ENCODE measurements at regions not wholly inside any gene's neighbourhood (a gene's known extent, or its start where the extent isn't known, plus 50 kb on each side); places are given as distances from the start of the nearest gene placed in this dataset.
A peak's percentile ranks its signal among the peaks of the same experiment; 100 is the strongest.

- CTCF ChIA-PET: interaction anchor here (1.3 to 1.8 kb wide), 2 partner anchors 15 to 274 kb away, joined by 3 to 4 read pairs; no protein-coding TSS in a partner anchor
- peaks cover 8% of the 10 kb centered on the region for H3K9me3 Mint-ChIP-seq (ENCODE audit: low read depth)
- POLR2A ChIA-PET: no interaction called here
- peak; percentile 36 for ATAC-seq
- no peak overlapping the region for H3K4me3 Mint-ChIP-seq
- no peak overlapping the region for H3K27ac Mint-ChIP-seq
- peaks cover 5% of the 10 kb centered on the region for H3K4me1 Mint-ChIP-seq
- H3K36me3 Mint-ChIP-seq (ENCODE audit: low read depth): no peaks in the 10 kb centered on the region
- H3K27me3 Mint-ChIP-seq: no peaks in the 10 kb centered on the region
- intact Hi-C loops (cut with DNase I, micrococcal nuclease): no loop called here
- DNase-seq: no peak
These were observed 75.3 kb upstream of the RPH3AL start for GRCh38 chr17:427891-428290.

DNA sequence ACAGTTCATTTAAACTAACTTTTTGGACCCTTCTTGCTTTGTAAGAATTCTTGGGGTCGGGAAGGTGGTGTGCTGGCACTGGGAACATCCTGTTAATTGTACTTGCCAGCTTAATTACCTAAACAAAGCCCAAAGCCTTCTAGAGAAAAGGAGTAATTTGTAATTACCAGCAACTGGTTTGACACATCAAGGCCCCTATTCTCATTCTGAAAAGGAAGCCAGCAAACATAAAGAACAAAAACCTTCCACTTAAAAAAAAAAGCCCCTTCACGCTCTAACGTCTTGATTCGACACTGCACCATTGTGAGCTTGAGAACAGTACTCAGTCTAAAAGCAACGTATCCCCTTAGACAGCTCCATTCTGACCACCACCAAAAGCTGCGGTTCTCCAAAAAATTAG, 74.7 kb upstream of the RPH3AL start:
- Mint-ChIP-seq H3K27me3 (no peaks in the 10 kb centered on the region), H3K9me3 (ENCODE audit: low read depth) (peaks cover 8% of the 10 kb centered on the region), H3K4me1 (peaks cover 5% of the 10 kb centered on the region), H3K4me3 (no peak overlapping the region), H3K27ac (no peak overlapping the region), H3K36me3 (ENCODE audit: low read depth) (no peaks in the 10 kb centered on the region)
- intact Hi-C loops (cut with DNase I, micrococcal nuclease): no loop called here
- DNase-seq: no peak
- peak; percentile 51 for ATAC-seq
- ChIA-PET CTCF (interaction anchor here (0.7 to 1.8 kb wide), 4 partner anchors 10 to 275 kb away, joined by 3 to 6 read pairs (median 4); partner anchors contain the start of gene RFLNB), POLR2A (no interaction called here)

- intact Hi-C loops (cut with DNase I, micrococcal nuclease): no loop called here
- ATAC-seq (no peak), DNase-seq (no peak)
- Mint-ChIP-seq H3K36me3 (ENCODE audit: low read depth) (no peaks in the 10 kb centered on the region), H3K9me3 (ENCODE audit: low read depth) (no peaks in the 10 kb centered on the region), H3K27me3 (no peaks in the 10 kb centered on the region), H3K27ac (no peak overlapping the region), H3K4me1 (peaks cover 31% of the 10 kb centered on the region), H3K4me3 (no peak overlapping the region)
- CTCF ChIA-PET: interaction anchor here (0.6 kb wide), 1 partner anchor 10 kb away, joined by 3 read pairs; no protein-coding TSS in a partner anchor
- POLR2A ChIA-PET: no interaction called here
These were observed 69.8 kb upstream of the RPH3AL start for GRCh38 chr17:422196-422930.

- POLR2A ChIA-PET: no interaction called here
- Mint-ChIP-seq H3K27ac (no peak overlapping the region), H3K4me1 (peaks cover 47% of the 10 kb centered on the region), H3K36me3 (ENCODE audit: low read depth) (peaks cover 3% of the 10 kb centered on the region), H3K27me3 (no peaks in the 10 kb centered on the region), H3K4me3 (no peak overlapping the region), H3K9me3 (ENCODE audit: low read depth) (no peaks in the 10 kb centered on the region)
- DNase-seq: no peak
- intact Hi-C loops (cut with DNase I, micrococcal nuclease): no loop called here
- CTCF ChIA-PET: no interaction called here
- no peak for ATAC-seq
These were observed 68.0 kb upstream of the RPH3AL start for GRCh38 chr17:420479-421175.

DNA sequence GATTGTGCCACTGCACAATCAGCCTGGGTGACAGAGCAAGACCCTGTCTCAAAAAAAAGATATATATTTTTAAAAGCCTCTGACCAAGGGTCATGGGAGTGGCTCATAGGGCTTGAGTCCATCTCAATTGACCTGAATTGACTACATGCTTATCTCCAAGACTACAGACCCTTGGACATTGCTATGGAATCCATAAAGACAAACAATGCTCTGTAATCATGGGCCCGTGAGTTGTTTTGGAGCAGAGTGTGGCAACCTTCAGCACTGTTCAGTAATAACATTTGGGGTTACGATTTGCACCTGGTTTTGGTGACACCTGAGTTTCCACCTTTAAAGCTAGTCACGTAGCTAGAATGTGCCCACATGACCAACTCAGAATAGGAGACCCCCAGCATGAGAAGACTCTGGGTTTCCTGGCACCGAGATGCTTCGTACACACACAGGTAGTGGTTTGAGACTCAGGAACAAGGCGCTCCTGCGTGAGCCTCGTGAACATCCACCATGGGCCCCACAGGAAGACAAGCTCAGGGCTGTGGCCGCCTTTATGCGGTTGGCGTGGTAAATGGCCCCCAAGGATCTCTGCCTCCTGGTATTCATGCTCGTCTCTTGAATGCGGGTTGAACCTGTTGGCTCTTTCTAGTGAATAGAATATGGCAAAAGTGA, 66.6 kb upstream of the RPH3AL start:
- Mint-ChIP-seq H3K9me3 (ENCODE audit: low read depth) (no peaks in the 10 kb centered on the region), H3K27ac (peak overlapping the region; percentile 26), H3K4me3 (no peak overlapping the region), H3K36me3 (ENCODE audit: low read depth) (peaks cover 16% of the 10 kb centered on the region), H3K27me3 (no peaks in the 10 kb centered on the region), H3K4me1 (peaks cover 62% of the 10 kb centered on the region)
- ATAC-seq (no peak), DNase-seq (peak; percentile 64)
- intact Hi-C loops (cut with DNase I, micrococcal nuclease): no loop called here
- CTCF ChIA-PET: interaction anchor here (0.5 to 0.8 kb wide), 2 partner anchors 13 to 281 kb away, joined by 3 to 5 read pairs; no protein-coding TSS in a partner anchor
- POLR2A ChIA-PET: interaction anchor here (0.6 kb wide), 1 partner anchor 72 kb away, joined by 3 read pairs; no protein-coding TSS in a partner anchor

DNA sequence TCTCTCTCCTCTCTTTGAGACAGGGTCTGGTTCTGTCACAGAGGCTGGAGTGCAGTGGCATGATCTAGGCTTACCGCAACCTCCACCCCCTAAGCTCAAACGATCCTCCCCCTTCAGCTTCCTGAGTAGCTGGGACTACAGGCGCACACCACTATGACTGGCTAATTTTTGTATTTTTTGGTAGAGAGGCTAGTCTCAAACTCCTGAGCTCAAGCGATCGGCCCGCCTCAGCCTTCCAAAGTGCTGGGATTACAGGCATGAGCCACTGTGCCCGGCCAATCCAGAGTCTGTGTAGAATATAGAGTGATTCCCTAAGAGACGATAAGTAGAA, 65.8 kb upstream of the RPH3AL start:
- peaks cover 20% of the 10 kb centered on the region for H3K36me3 Mint-ChIP-seq (ENCODE audit: low read depth)

GRCh38 chr17:417691-418420, 65.2 kb upstream of the RPH3AL start:
- intact Hi-C loops (cut with DNase I, micrococcal nuclease): no loop called here
- peaks cover 24% of the 10 kb centered on the region for H3K36me3 Mint-ChIP-seq (ENCODE audit: low read depth)
- DNase-seq: no peak
- ChIA-PET CTCF (interaction anchor here (0.9 kb wide), 1 partner anchor 9 kb away, joined by 4 read pairs; no protein-coding TSS in a partner anchor), POLR2A (interaction anchor here (0.7 kb wide), 1 partner anchor 1144 kb away, joined by 3 read pairs; the partner anchor contains the start of gene PITPNA)
- no peaks in the 10 kb centered on the region for H3K27me3 Mint-ChIP-seq
- peak overlapping the region; percentile 100 for H3K27ac Mint-ChIP-seq
- H3K4me1 Mint-ChIP-seq: peaks cover 70% of the 10 kb centered on the region
- peak overlapping the region; percentile 24 for H3K4me3 Mint-ChIP-seq
- no peaks in the 10 kb centered on the region for H3K9me3 Mint-ChIP-seq (ENCODE audit: low read depth)
- ATAC-seq: no peak

More for the DNA sequence above, 65.8 kb upstream of the RPH3AL start:
- Mint-ChIP-seq H3K9me3 (ENCODE audit: low read depth) (no peaks in the 10 kb centered on the region), H3K4me3 (peak overlapping the region; percentile 24), H3K4me1 (peaks cover 66% of the 10 kb centered on the region), H3K27me3 (no peaks in the 10 kb centered on the region), H3K27ac (peak overlapping the region; percentile 100)
- CTCF ChIA-PET: no interaction called here
- ATAC-seq: peak; percentile 68
- intact Hi-C loops (cut with DNase I, micrococcal nuclease): no loop called here
- peak; percentile 73 for DNase-seq
- POLR2A ChIA-PET: no interaction called here

- ATAC-seq: peak; percentile 69
- Mint-ChIP-seq H3K27me3 (no peaks in the 10 kb centered on the region), H3K4me1 (peaks cover 83% of the 10 kb centered on the region), H3K36me3 (ENCODE audit: low read depth) (peaks cover 26% of the 10 kb centered on the region), H3K4me3 (peak overlapping the region; percentile 70), H3K27ac (peak overlapping the region; percentile 100), H3K9me3 (ENCODE audit: low read depth) (no peaks in the 10 kb centered on the region)
- intact Hi-C loops (cut with DNase I, micrococcal nuclease): no loop called here
- peak; percentile 72 for DNase-seq
- ChIA-PET POLR2A (interaction anchor here (0.5 to 1.0 kb wide), 4 partner anchors 25 to 1146 kb away, joined by 3 to 6 read pairs (median 4); partner anchors contain the start of gene PITPNA), CTCF (interaction anchor here (0.5 to 1.7 kb wide), 8 partner anchors 10 to 579 kb away, joined by 3 to 5 read pairs (median 4); partner anchors contain the start of gene RFLNB)
These were observed 63.9 kb upstream of the RPH3AL start for GRCh38 chr17:416293-417206.

DNA sequence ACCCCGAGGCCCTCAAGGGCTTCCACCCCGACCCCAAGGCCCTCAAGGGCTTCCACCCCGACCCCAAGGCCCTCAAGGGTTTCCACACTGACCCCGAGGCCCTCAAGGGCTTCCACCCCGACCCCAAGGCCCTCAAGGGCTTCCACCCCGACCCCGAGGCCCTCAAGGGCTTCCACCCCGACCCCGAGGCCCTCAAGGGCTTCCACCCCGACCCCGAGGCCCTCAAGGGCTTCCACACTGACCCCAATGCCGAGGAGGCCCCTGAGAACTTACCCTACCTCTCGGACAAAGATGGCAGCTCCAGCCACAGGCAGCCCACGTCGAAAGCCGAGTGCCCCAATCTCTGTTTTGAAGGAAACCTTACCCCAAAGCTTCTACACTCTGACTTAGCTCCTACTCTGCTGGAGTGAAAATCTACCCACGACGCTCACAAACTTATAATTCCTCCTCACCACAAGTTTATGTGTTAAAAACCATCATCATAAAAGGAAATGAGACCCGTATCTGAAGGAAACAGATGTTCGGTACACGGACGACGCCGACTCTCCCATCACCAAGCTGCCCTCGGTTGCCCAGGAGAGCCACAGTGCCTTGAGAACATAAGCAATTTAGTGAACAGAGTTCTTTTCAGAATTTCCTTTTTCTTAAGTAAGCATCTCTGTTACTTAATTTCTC, 61.2 kb upstream of the RPH3AL start:
- peaks cover 32% of the 10 kb centered on the region for H3K36me3 Mint-ChIP-seq (ENCODE audit: low read depth)

GRCh38 chr17:413016-413350, 60.4 kb upstream of the RPH3AL start:
- intact Hi-C loops (cut with DNase I, micrococcal nuclease): loop anchor here (2.0 to 5.0 kb wide), 4 partner anchors 144 to 339 kb away; partner anchors contain the start of gene GEMIN4 (in 1 of the 2)
- Mint-ChIP-seq H3K27ac (peak overlapping the region; percentile 98), H3K27me3 (peaks cover 2% of the 10 kb centered on the region), H3K4me3 (peak overlapping the region; percentile 77), H3K4me1 (peaks cover 77% of the 10 kb centered on the region), H3K36me3 (ENCODE audit: low read depth) (peaks cover 32% of the 10 kb centered on the region), H3K9me3 (ENCODE audit: low read depth) (no peaks in the 10 kb centered on the region)
- ATAC-seq (no peak), DNase-seq (peak; percentile 49)
- POLR2A ChIA-PET: no interaction called here
- CTCF ChIA-PET: interaction anchor here (0.9 to 3.1 kb wide), 15 partner anchors 11 to 584 kb away, joined by 3 to 68 read pairs (median 6); partner anchors contain the start of gene TIMM22

More for the DNA sequence above, 61.2 kb upstream of the RPH3AL start:
- peak overlapping the region; percentile 94 for H3K27ac Mint-ChIP-seq
- ChIA-PET POLR2A (no interaction called here), CTCF (interaction anchor here (1.0 to 2.5 kb wide), 3 partner anchors 287 to 567 kb away, joined by 3 to 12 read pairs (median 6); no protein-coding TSS in a partner anchor)
- H3K27me3 Mint-ChIP-seq: peaks cover 2% of the 10 kb centered on the region
- DNase-seq: peak; percentile 48
- intact Hi-C loops (cut with DNase I, micrococcal nuclease): loop anchor here (2.0 to 5.0 kb wide), 4 partner anchors 143 to 338 kb away; partner anchors contain the start of gene GEMIN4 (in 1 of the 2)
- peaks cover 86% of the 10 kb centered on the region for H3K4me1 Mint-ChIP-seq
- H3K4me3 Mint-ChIP-seq: peak overlapping the region; percentile 74
- H3K9me3 Mint-ChIP-seq (ENCODE audit: low read depth): no peaks in the 10 kb centered on the region
- ATAC-seq: no peak
